GM18498 (cell line): ENCODE measurements at regions not wholly inside any gene's neighbourhood (a gene's known extent, or its start where the extent isn't known, plus 50 kb on each side); places are given as distances from the start of the nearest gene placed in this dataset.
"Not testable (repeated sequence)": the region's sequence is repeated elsewhere in the genome, so short reads cannot be mapped to it uniquely, and the experiment has no call there.

ENCODE experiments used
- ATAC-seq: cut with Tn5 transposase; IDR thresholded peaks from one replicate; pipeline ENCODE4 v1.9.1; 2021; ENCODE audit warnings: mild to moderate bottlenecking, moderate library complexity; ENCODE audit not compliant: unreplicated experiment

DNA sequence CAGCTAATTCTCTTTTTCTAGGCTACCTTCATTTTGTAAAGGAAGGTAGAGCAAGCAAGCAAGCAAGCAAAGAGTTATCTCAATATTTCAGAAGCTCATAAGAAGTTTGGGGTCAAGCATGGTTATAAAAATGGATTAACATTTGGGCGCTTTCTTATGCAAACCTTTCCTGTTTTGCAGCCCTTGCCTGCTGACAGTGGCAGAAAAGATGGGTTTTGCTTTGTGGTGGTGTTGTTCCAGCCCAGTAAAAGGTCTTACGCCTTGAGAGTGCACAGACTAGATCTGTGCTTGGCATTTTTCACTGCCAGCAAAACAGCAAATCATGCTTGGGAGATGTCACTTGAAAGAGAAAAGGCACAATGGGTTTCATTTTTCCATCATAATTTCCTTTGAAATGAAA, 1320.6 kb upstream of the CELF4 start:
- ATAC-seq = no peak

- ATAC-seq = no peak
Observed at GRCh38 chr18:38884050-38884449, 1318.5 kb upstream of the CELF4 start.

- no peak for ATAC-seq
Observed at GRCh38 chr18:38883111-38883510, 1317.5 kb upstream of the CELF4 start.

DNA sequence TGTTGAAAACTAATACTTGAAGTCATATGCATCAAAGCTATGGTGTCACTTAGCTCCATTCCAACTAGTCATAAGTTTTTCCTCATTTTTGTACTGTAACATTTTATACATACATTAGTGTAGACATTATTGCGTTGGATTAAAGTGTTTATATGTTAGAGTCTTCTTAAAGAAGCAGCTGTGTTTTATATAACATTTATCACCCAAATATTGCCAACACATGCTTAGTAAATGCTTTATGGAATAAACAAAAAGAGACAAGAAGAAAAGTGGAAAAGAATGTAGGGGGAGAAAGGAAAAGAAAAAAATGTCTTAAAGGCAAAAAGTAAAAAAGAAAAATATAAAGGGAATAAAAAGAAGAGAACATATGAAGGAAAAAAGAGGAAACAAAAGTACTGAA, 1314.3 kb upstream of the CELF4 start:
- ATAC-seq = no peak

- ATAC-seq = peak; percentile 53
Observed at GRCh38 chr18:38872342-38872741, 1306.7 kb upstream of the CELF4 start.

- no peak for ATAC-seq
Observed at GRCh38 chr18:38868757-38869156, 1303.2 kb upstream of the CELF4 start.

GRCh38 chr18:38867680-38868079, 1302.1 kb upstream of the CELF4 start:
- ATAC-seq = no peak

DNA sequence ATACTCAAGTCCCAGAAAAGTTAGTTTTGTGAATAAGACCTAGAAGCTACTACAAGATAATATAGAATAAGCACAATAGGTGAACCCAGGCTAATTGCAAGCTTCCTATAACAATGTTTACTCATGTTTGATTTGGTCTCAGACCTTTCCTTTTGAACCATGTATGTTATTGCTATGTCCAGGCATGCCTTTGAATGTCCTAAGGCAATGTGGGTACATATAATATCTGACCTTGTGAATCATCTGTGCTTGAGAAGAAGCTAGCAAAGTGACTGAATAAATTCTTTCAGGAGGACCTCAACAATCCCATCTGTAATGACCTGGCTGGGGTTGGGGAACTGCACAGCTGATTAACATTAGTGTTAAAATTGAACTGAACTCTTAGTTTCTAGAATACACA, 1285.9 kb upstream of the CELF4 start:
- ATAC-seq = no peak

- ATAC-seq = no peak
Observed at GRCh38 chr18:38847326-38847725, 1281.7 kb upstream of the CELF4 start.

DNA sequence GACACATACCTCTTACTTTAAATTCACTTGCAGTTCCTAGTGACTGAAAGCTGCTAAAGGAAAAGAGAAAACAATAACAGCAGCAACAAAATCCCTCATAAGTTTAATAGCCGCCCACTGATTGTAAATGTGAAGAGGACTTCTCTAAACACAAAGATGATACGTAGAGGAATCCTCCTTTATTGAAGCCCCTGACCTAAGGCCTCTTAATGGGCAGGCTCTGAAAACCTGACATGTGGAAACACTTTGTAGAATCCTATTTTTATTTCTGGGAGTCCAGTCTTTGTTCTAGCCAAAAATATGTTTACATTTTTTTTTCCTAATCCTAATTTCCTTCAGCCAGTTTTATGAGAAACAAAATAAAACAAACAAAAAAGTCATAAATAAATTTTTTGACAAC, 1277.7 kb upstream of the CELF4 start:
- ATAC-seq = no peak

- no peak for ATAC-seq
Observed at GRCh38 chr18:38826247-38826646, 1260.6 kb upstream of the CELF4 start.

GRCh38 chr18:38811209-38811608, 1245.6 kb upstream of the CELF4 start:
- no peak for ATAC-seq

GRCh38 chr18:38810789-38811188, 1245.2 kb upstream of the CELF4 start:
- ATAC-seq = no peak

GRCh38 chr18:38807915-38808314, 1242.3 kb upstream of the CELF4 start:
- no peak for ATAC-seq

DNA sequence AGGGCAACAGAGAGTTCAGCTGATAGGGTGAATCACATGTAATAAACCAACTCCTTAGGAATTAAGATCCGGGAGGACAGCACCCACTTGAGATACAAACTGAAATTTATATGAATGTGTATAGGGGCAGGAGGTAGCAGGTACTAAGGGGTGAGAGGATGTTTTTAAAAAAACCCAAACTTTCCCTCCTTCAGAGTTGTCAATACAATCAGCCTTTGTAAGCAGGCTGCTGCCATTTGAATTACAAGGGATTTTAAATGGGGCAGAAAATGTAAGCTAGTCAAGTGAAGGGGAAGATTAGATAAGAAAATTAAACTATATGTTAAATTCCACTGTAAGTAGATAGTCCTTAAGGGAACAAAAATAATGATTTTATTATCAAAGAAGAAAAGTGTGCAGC, 1239.7 kb upstream of the CELF4 start:
- ATAC-seq = no peak

- no peak for ATAC-seq
Observed at GRCh38 chr18:38801640-38802039, 1236.0 kb upstream of the CELF4 start.

GRCh38 chr18:38796762-38797161, 1231.2 kb upstream of the CELF4 start:
- no peak for ATAC-seq

- no peak for ATAC-seq
Observed at GRCh38 chr18:38792731-38793130, 1227.1 kb upstream of the CELF4 start.

DNA sequence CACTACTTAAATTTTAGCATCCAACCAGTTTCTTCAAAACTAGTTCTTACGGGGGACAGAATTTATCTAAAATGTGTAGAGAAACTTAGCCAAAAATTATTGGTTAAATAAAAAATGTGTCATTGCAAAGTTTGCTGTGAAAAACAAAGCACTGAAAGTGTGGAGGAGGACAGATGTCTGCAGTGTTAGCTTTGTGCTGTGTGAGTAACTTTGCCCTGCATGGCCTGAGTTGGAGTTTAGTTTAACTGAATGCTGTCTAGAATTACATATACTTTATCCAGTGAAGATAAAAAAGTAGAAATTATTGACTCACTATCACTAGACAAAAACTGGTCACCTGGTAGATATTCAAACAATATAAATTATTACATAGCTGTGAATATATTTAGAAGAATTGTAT, 1225.2 kb upstream of the CELF4 start:
- no peak for ATAC-seq

- ATAC-seq = no peak
Observed at GRCh38 chr18:38790303-38790702, 1224.7 kb upstream of the CELF4 start.

GRCh38 chr18:38789141-38789540, 1223.5 kb upstream of the CELF4 start:
- ATAC-seq = no peak

DNA sequence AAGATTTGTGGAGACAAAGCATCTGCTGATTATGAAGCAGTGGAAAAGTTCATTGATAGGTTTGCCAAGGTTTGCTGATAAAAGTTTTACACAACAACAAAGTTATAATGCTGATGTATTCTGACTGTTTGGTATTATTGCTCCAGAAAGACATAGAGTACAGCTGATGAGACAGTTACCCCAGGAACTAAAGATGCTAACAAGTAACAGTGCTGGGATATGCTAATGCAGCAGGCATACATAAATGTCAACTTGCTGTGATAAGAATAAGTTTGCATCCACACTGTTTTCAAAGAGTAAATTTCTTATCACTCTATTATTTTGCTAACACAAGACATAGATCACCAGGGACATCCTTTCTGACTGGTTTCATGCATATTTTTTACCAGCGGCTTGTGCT, 1221.3 kb upstream of the CELF4 start:
- no peak for ATAC-seq

GRCh38 chr18:38771620-38772019, 1206.0 kb upstream of the CELF4 start:
- ATAC-seq = not testable (repeated sequence)

DNA sequence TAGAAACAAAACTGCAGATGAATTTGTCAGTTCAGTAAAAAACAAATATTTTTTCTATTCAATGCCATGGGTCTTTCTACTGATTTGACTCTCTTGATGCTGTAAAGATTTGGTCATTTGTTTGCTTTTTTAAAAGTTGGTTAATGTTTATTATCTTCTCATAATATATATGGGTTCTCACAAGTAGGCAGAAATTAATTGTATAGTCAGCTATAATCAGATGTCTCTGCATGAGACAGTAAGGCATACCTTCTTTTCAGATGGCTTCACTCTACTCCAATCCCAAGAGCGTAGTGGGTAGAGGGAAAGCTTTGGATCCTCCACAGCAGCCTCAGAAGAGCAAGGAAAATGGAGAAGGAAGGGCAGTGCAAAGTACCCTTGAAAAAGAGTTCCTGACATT, 1202.9 kb upstream of the CELF4 start:
- ATAC-seq = no peak
